ENCODE measurements at regions not wholly inside any gene's neighbourhood (a gene's known extent, or its start where the extent isn't known, plus 50 kb on each side); places are given as distances from the start of the nearest gene placed in this dataset.

DNA sequence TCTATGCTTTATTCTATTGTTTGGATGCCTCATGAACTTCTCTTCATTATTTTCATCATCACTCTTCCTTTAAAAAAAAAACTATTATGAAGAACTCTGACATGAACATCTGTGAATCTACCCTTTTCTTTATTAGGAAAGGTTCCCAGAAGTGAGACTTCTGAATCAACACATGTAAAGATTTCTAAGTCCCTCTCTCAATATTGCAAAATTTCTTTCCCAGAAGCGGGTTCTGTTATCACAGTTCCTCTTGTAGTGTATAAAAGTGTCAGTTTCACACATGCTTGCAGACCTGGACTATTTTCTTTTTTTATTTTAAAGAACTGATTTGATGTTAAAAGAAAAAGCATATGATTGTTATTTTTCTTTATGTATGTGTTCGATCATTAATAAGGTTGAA lies 330.8 kb upstream of the KLF3 start:
- Histone ChIP-seq H3K36me3 (ENCODE audit: control insufficient read depth in 1 of 2, insufficient read depth in 2 of 2, low read length in 2 of 2) (no peaks in the 10 kb centered on the region), H3K9ac (ENCODE audit: low read length) (no peak overlapping the region), H3K79me2 (ENCODE audit: insufficient read depth, low read length) (no peaks in the 10 kb centered on the region), H3K4me3 (replicated peaks in 1 of 2; ENCODE audit: low read depth in 1 of 2, low read length in 2 of 2) (no peak overlapping the region), H3K9me3 (ENCODE audit: control insufficient read depth in 1 of 2, insufficient read depth in 1 of 2, low read depth in 1 of 2, low read length in 2 of 2) (peaks cover 0 to 4% of the 10 kb centered on the region in 2 experiments; a peak in 2 of 4 replicates), H3K4me2 (ENCODE audit: low read length) (no peak overlapping the region), H3K4me1 (ENCODE audit: control insufficient read depth in 1 of 2, insufficient read depth in 2 of 2, low read length in 2 of 2) (peaks cover 0 to 4% of the 10 kb centered on the region in 2 experiments; a peak in 3 of 4 replicates), H2AFZ (ENCODE audit: low read depth, low read length, poor library complexity, severe bottlenecking) (no peak overlapping the region), H3K27me3 (ENCODE audit: insufficient read depth, low read length) (no peaks in the 10 kb centered on the region), H3K9me2 (ENCODE audit: insufficient read depth) (no peaks in the 10 kb centered on the region), H4K20me1 (ENCODE audit: insufficient read depth) (no peaks in the 10 kb centered on the region), H3K27ac (ENCODE audit: low read depth, low read length) (no peak overlapping the region)
- no peak for TF ChIP-seq EZH2 (IDR thresholded peaks at IDR 0.05)
- no TSS peak for BruUV-seq (replicated peaks)
- DNase-seq (ENCODE audit: low read depth, low spot score) = no peak
- intact Hi-C loops (cut with micrococcal nuclease) = no loop called here
- ChIA-PET RAD21 (ENCODE audit: low non-redundant PET in 1 of 2, low total read pairs in 2 of 2, uncharacterized antibody in 2 of 2, unreplicated experiment in 2 of 2) (no interaction called here), POLR2A (no interaction called here), CTCF (no interaction called here)
- no peak for ATAC-seq

DNA sequence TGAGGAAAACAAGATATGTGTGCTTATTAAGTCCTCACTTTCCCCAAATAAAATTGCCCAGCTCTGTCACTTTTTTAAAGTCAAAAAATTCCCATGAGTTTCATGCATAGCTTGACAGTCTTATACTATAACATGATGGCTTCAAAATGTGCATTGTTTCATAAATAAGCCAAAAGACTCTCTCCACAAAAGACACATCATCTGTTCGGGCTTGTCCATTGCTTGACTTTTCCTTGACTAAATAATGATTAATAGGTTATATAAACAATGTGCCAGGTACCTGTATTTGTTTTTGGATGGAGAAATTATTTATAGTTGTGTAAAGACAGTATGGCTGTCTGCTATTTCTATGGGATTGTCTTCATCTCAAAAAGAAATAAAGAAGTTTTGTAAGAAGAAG lies 329.2 kb upstream of the KLF3 start:
- no peaks in the 10 kb centered on the region for H4K20me1 ChIP-seq (ENCODE audit: insufficient read depth)
- H3K4me2 ChIP-seq (ENCODE audit: low read length) = no peak overlapping the region
- RAD21 ChIA-PET (ENCODE audit: low non-redundant PET in 1 of 2, low total read pairs in 2 of 2, uncharacterized antibody in 2 of 2, unreplicated experiment in 2 of 2) = no interaction called here
- H3K27me3 ChIP-seq (ENCODE audit: insufficient read depth, low read length) = no peaks in the 10 kb centered on the region
- H3K36me3 ChIP-seq (ENCODE audit: control insufficient read depth in 1 of 2, insufficient read depth in 2 of 2, low read length in 2 of 2) = no peaks in the 10 kb centered on the region
- no peak overlapping the region for H3K4me3 ChIP-seq (replicated peaks in 1 of 2; ENCODE audit: low read depth in 1 of 2, low read length in 2 of 2)
- H3K9ac ChIP-seq (ENCODE audit: low read length) = no peak overlapping the region
- H3K4me1 ChIP-seq (ENCODE audit: control insufficient read depth in 1 of 2, insufficient read depth in 2 of 2, low read length in 2 of 2) = no peaks in the 10 kb centered on the region
- intact Hi-C loops (cut with micrococcal nuclease) = no loop called here
- DNase-seq (ENCODE audit: low read depth, low spot score) (no peak), ATAC-seq (no peak)
- CTCF ChIA-PET = no interaction called here
- TF ChIP-seq POLR2A (IDR thresholded peaks at IDR 0.05; ENCODE audit: borderline replicate concordance, extremely low read depth, insufficient read depth, insufficient read length) (no peak), SP1 (IDR thresholded peaks at IDR 0.05; ENCODE audit: low read depth) (no peak), RAD21 (IDR thresholded peaks at IDR 0.05; ENCODE audit: low read depth) (no peak), SRF (IDR thresholded peaks at IDR 0.05; ENCODE audit: low read depth) (no peak), SIN3A (IDR thresholded peaks at IDR 0.05; ENCODE audit: low read depth) (no peak), POLR2AphosphoS5 (IDR thresholded peaks at IDR 0.05; ENCODE audit: low read depth, low read length) (no peak), ATF3 (IDR thresholded peaks at IDR 0.05) (no peak), TCF7L2 (IDR thresholded peaks at IDR 0.05; ENCODE audit: borderline replicate concordance, extremely low read depth, insufficient read depth, insufficient read length) (no peak), YY1 (IDR thresholded peaks at IDR 0.05; ENCODE audit: extremely low read depth, insufficient replicate concordance, low read depth, low read length) (no peak)
- TF ChIP-seq, protein P1, sequence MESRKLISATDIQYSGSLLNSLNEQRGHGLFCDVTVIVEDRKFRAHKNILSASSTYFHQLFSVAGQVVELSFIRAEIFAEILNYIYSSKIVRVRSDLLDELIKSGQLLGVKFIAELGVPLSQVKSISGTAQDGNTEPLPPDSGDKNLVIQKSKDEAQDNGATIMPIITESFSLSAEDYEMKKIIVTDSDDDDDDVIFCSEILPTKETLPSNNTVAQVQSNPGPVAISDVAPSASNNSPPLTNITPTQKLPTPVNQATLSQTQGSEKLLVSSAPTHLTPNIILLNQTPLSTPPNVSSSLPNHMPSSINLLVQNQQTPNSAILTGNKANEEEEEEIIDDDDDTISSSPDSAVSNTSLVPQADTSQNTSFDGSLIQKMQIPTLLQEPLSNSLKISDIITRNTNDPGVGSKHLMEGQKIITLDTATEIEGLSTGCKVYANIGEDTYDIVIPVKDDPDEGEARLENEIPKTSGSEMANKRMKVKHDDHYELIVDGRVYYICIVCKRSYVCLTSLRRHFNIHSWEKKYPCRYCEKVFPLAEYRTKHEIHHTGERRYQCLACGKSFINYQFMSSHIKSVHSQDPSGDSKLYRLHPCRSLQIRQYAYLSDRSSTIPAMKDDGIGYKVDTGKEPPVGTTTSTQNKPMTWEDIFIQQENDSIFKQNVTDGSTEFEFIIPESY (IDR thresholded peaks at IDR 0.05; ENCODE audit: extremely low read depth, insufficient replicate concordance, low read length) = no peak
- POLR2A ChIA-PET = no interaction called here
- H3K27ac ChIP-seq (ENCODE audit: low read depth, low read length) = no peak overlapping the region
- H2AFZ ChIP-seq (ENCODE audit: low read depth, low read length, poor library complexity, severe bottlenecking) = no peak overlapping the region
- BruUV-seq (replicated peaks) = no TSS peak
- peaks cover 0 to 8% of the 10 kb centered on the region in 2 experiments; a peak in 3 of 4 replicates for H3K9me3 ChIP-seq (ENCODE audit: control insufficient read depth in 1 of 2, insufficient read depth in 1 of 2, low read depth in 1 of 2, low read length in 2 of 2)
- H3K9me2 ChIP-seq (ENCODE audit: insufficient read depth) = no peaks in the 10 kb centered on the region
- no peaks in the 10 kb centered on the region for H3K79me2 ChIP-seq (ENCODE audit: insufficient read depth, low read length)
